ENCODE measurements at regions not wholly inside any gene's neighbourhood (a gene's known extent, or its start where the extent isn't known, plus 50 kb on each side); places are given as distances from the start of the nearest gene placed in this dataset.

GRCh38 chr15:25955628-25956027 is 92.5 kb upstream of the ATP10A start:
- Histone ChIP-seq H3K36me3 (no peaks in the 10 kb centered on the region), H3K4me3 (no peak overlapping the region), H3K4me1 (no peaks in the 10 kb centered on the region), H3K27ac (no peak overlapping the region), H3K9me3 (no peaks in the 10 kb centered on the region), H3K27me3 (no peaks in the 10 kb centered on the region), H3K9ac (ENCODE audit: low read depth in 2 of 2, low read length in 2 of 2) (no peak overlapping the region)
- no peak for DNase-seq
- intact Hi-C loops (cut with DNase I) = loop anchor here (10.0 kb wide), 1 partner anchor 49 kb away; no protein-coding TSS in a partner anchor
- no peak for TF ChIP-seq CTCF (IDR thresholded peaks at IDR 0.05)

DNA sequence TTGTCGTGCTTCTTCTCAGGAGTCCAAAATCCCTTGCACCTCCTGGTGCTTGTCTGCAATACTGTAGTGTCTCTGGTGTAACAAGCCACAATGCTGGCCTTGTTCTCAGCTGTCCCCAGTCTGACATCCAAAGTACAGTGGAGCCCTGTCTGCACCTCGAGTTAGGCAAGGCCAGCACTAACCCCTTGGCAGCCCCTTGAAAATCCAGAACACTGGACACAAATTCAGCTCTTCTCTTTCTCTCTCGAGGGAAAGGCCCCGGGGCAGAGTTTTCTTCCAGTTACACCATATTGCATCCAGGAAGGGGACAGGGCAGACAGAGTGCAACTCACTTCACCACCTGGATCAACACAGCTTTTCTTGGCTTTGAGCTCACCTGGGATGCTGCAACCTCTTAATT is 91.3 kb upstream of the ATP10A start:
- Histone ChIP-seq H3K4me3 (no peak overlapping the region), H3K36me3 (no peaks in the 10 kb centered on the region), H3K9me3 (no peaks in the 10 kb centered on the region), H3K4me1 (no peaks in the 10 kb centered on the region), H3K9ac (ENCODE audit: low read depth in 2 of 2, low read length in 2 of 2) (no peak overlapping the region), H3K27ac (no peak overlapping the region), H3K27me3 (no peaks in the 10 kb centered on the region)
- intact Hi-C loops (cut with DNase I) = loop anchor here (10.0 kb wide), 1 partner anchor 50 kb away; no protein-coding TSS in a partner anchor
- no peak for TF ChIP-seq CTCF (IDR thresholded peaks at IDR 0.05)
- DNase-seq = no peak

GRCh38 chr15:25950014-25950413 is 86.9 kb upstream of the ATP10A start:
- H3K27ac ChIP-seq = no peak overlapping the region
- no peak for TF ChIP-seq CTCF (IDR thresholded peaks at IDR 0.05)
- no peak overlapping the region for H3K4me3 ChIP-seq
- no peaks in the 10 kb centered on the region for H3K4me1 ChIP-seq
- no peak overlapping the region for H3K9ac ChIP-seq (ENCODE audit: low read depth in 2 of 2, low read length in 2 of 2)
- no peak for DNase-seq
- H3K9me3 ChIP-seq = no peaks in the 10 kb centered on the region
- H3K36me3 ChIP-seq = no peaks in the 10 kb centered on the region
- intact Hi-C loops (cut with DNase I) = loop anchor here (10.0 kb wide), 1 partner anchor 55 kb away; no protein-coding TSS in a partner anchor
- no peaks in the 10 kb centered on the region for H3K27me3 ChIP-seq

DNA sequence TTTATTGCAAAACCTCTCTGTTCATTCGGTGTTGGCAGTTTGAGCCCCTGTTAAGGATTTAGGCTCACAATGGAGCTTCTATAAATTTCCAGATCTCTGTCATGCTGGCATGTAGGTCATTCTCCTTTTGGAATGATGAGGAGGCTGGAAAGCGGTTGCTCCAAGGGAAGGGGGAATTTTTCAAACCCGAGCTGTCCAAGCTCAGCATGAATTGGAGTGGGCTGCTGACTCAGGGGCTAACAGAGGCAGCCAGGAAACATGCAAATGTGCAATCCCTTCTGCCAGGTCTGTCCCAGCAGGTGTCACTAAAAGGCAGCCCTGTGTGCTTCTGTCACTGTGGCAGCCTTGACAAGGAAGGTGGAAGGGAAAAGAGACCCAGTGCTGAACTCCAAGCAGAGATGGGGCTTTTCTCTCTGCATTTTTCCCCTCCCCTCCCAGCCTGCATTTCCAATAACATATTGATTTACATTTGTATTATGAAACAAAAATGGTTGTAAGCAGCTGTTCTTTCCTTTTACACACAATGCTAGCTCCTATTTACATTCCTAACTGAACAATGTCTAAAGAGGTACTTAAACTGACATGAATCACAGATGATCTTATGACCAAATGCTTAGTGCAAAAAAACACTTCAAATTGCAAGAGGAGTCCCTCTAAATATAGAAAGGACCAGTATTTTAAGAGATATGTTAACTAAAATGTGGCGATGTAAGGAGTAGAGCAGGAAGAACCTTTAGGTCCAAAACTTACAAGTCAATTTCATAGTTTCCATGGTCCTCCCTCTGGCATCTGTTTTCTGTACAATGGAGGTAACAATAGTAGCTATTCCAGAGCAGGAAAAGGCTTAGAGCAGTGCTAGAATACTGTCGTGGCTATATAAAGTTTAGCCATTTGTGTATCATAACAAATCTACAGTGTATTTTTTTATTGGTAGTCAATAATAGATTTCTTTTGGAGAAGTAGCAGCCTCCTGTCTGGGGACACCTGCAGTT is 84.5 kb upstream of the ATP10A start:
- Histone ChIP-seq H3K9ac (ENCODE audit: low read depth in 2 of 2, low read length in 2 of 2) (no peak overlapping the region), H3K27ac (no peak overlapping the region), H3K4me3 (no peak overlapping the region), H3K27me3 (no peaks in the 10 kb centered on the region), H3K9me3 (no peaks in the 10 kb centered on the region), H3K4me1 (no peaks in the 10 kb centered on the region), H3K36me3 (no peaks in the 10 kb centered on the region)
- TF ChIP-seq CTCF (IDR thresholded peaks at IDR 0.05) = no peak
- intact Hi-C loops (cut with DNase I) = loop anchor here (10.0 kb wide), 1 partner anchor 77 kb away; no protein-coding TSS in a partner anchor
- no peak for DNase-seq

- H3K27ac ChIP-seq = no peak overlapping the region
- H3K36me3 ChIP-seq = no peaks in the 10 kb centered on the region
- no peak for TF ChIP-seq CTCF (IDR thresholded peaks at IDR 0.05)
- H3K9ac ChIP-seq (ENCODE audit: low read depth in 2 of 2, low read length in 2 of 2) = no peak overlapping the region
- intact Hi-C loops (cut with DNase I) = loop anchor here (10.0 kb wide), 1 partner anchor 78 kb away; no protein-coding TSS in a partner anchor
- DNase-seq = no peak
- H3K9me3 ChIP-seq = no peaks in the 10 kb centered on the region
- no peaks in the 10 kb centered on the region for H3K4me1 ChIP-seq
- no peak overlapping the region for H3K4me3 ChIP-seq
- no peaks in the 10 kb centered on the region for H3K27me3 ChIP-seq
Observed at GRCh38 chr15:25946241-25946805, 83.2 kb upstream of the ATP10A start.

Data from colonic mucosa (tissue), 4 donors.